ENCODE measurements at regions not wholly inside any gene's neighbourhood (a gene's known extent, or its start where the extent isn't known, plus 50 kb on each side); places are given as distances from the start of the nearest gene placed in this dataset.

GRCh38 chr15:37794947-37795346 lies 139.5 kb upstream of the TMCO5A start:
- no peak for DNase-seq

- no peak for DNase-seq
These were observed 132.9 kb upstream of the TMCO5A start for GRCh38 chr15:37801529-37801928.

GRCh38 chr15:37806808-37807207 lies 127.6 kb upstream of the TMCO5A start:
- DNase-seq = no peak

GRCh38 chr15:37810381-37810780 lies 124.1 kb upstream of the TMCO5A start:
- DNase-seq = no peak

- no peak for DNase-seq
These were observed 121.1 kb upstream of the TMCO5A start for GRCh38 chr15:37813306-37813705.

- no peak for DNase-seq
These were observed 119.5 kb upstream of the TMCO5A start for GRCh38 chr15:37814847-37815515.

- DNase-seq = no peak
These were observed 116.2 kb upstream of the TMCO5A start for GRCh38 chr15:37818152-37818677.

- no peak for DNase-seq
These were observed 115.2 kb upstream of the TMCO5A start for GRCh38 chr15:37819191-37819590.

- no peak for DNase-seq
These were observed 113.9 kb upstream of the TMCO5A start for GRCh38 chr15:37820380-37821128.

GRCh38 chr15:37823601-37824275 lies 110.7 kb upstream of the TMCO5A start:
- no peak for DNase-seq

- no peak for DNase-seq
These were observed 109.6 kb upstream of the TMCO5A start for GRCh38 chr15:37824717-37825382.

- DNase-seq = no peak
These were observed 97.2 kb upstream of the TMCO5A start for GRCh38 chr15:37837276-37837675.

- no peak for DNase-seq
These were observed 86.7 kb upstream of the TMCO5A start for GRCh38 chr15:37847776-37848175.

- DNase-seq = no peak
These were observed 78.3 kb upstream of the TMCO5A start for GRCh38 chr15:37856109-37856508.

GRCh38 chr15:37860896-37861295 lies 73.5 kb upstream of the TMCO5A start:
- DNase-seq = no peak

GRCh38 chr15:37865687-37866086 lies 68.8 kb upstream of the TMCO5A start:
- no peak for DNase-seq

- no peak for DNase-seq
These were observed 63.7 kb upstream of the TMCO5A start for GRCh38 chr15:37870711-37871110.

- DNase-seq = no peak
These were observed 61.8 kb upstream of the TMCO5A start for GRCh38 chr15:37872661-37873060.

- no peak for DNase-seq
These were observed 61.1 kb upstream of the TMCO5A start for GRCh38 chr15:37873336-37873735.

GRCh38 chr15:37876900-37877299 lies 57.5 kb upstream of the TMCO5A start:
- DNase-seq = no peak

GRCh38 chr15:37877851-37878741 lies 56.3 kb upstream of the TMCO5A start:
- no peak for DNase-seq

Data from right hindlimb (tissue), 1 donor.